Caco-2 (cell line): ENCODE measurements at regions not wholly inside any gene's neighbourhood (a gene's known extent, or its start where the extent isn't known, plus 50 kb on each side); places are given as distances from the start of the nearest gene placed in this dataset.

Source experiments
- BruUV-seq: library from RNA; stranded (reverse); fragments of 400-500 nt; replicated peaks from 2 replicates; lab custom pipeline; 2021; lab: Mats Ljungman, UMichigan
- CTCF ChIA-PET: fragments of 300-600 bp; sonication (Branson Sonifier 250); formaldehyde crosslinking; loops from one replicate; lab custom pipeline; 2022; ENCODE audit warnings: antibody characterized with exemption; lab: Charles Lee
- POLR2A ChIA-PET: fragments of 300-600 bp; sonication (Branson Sonifier 250); formaldehyde crosslinking; loops from one replicate; lab custom pipeline; 2022; ENCODE audit warnings: antibody characterized with exemption; lab: Charles Lee
- DNase-seq, 2 experiments: peaks; one replicate each; pipeline versions ENCODE4 v3.0.0 to v3.0.0-alpha.2; 2020 to 2022
- H3K27me3 ChIP-seq: replicated peaks from 2 replicates; pipeline ENCODE4 v1.6.0; 2011; ENCODE audit warnings: low read length; ENCODE audit not compliant: control insufficient read depth, insufficient read depth
- H3K36me3 ChIP-seq: 2 replicates; pipeline ENCODE4 v1.5.1; 2011; ENCODE audit warnings: low read length; ENCODE audit not compliant: control insufficient read depth, insufficient read depth
- H3K4me1 ChIP-seq: fragments of 250-450 bp; sonication (Bioruptor Pico); 2 replicates; pipeline ENCODE4 v1.5.1; 2020; ENCODE audit warnings: mild to moderate bottlenecking
- H3K4me3 ChIP-seq: 2 replicates; pipeline ENCODE4 v1.5.1; 2011; ENCODE audit warnings: low read depth, mild to moderate bottlenecking, control low read depth, low read length
- H3K9me3 ChIP-seq: fragments of 250-450 bp; sonication (Bioruptor Pico); 2 replicates; pipeline ENCODE4 v1.5.1; 2020; ENCODE audit warnings: mild to moderate bottlenecking, moderate library complexity
- H3K27ac Mint-ChIP-seq: one replicate; pipeline ENCODE4 v1.8.0; 2022; ENCODE audit warnings: mixed read lengths; ENCODE audit not compliant: unreplicated experiment
- H3K27me3 Mint-ChIP-seq: one replicate; pipeline ENCODE4 v1.8.0; 2022; ENCODE audit warnings: mixed read lengths; ENCODE audit not compliant: insufficient read depth, unreplicated experiment
- H3K36me3 Mint-ChIP-seq: one replicate; pipeline ENCODE4 v1.8.0; 2022; ENCODE audit warnings: mild to moderate bottlenecking, mixed read lengths; ENCODE audit not compliant: insufficient read depth, unreplicated experiment
- H3K4me1 Mint-ChIP-seq: one replicate; pipeline ENCODE4 v1.8.0; 2022; ENCODE audit warnings: low read depth, mixed read lengths; ENCODE audit not compliant: unreplicated experiment
- H3K4me3 Mint-ChIP-seq: one replicate; pipeline ENCODE4 v1.8.0; 2022; ENCODE audit warnings: mild to moderate bottlenecking, moderate library complexity, mixed read lengths; ENCODE audit not compliant: unreplicated experiment
- H3K9me3 Mint-ChIP-seq: one replicate; pipeline ENCODE4 v1.8.0; 2022; ENCODE audit warnings: mixed read lengths; ENCODE audit not compliant: unreplicated experiment
- intact Hi-C: fragments of 100-400 bp; cut with micrococcal nuclease; formaldehyde crosslinking; loops from one replicate; pipeline ENCODE4 v1.10.0; 2022; ENCODE audit not compliant: unreplicated experiment
- TF ChIP-seq, protein P1 (sequence below), 2 experiments: fragments of 200-600 bp in 1 of 2; IDR thresholded peaks; 1 replicate in 1 of 2; 2 replicates in 1 of 2; pipeline versions ENCODE4 v1.5.1 to v1.8.0; 2011 to 2022; ENCODE audit warnings: antibody characterized with exemption in 1 of 2, control low read depth in 1 of 2, inconsistent platforms in 1 of 2, low read depth in 1 of 2, low read length in 1 of 2, mild to moderate bottlenecking in 1 of 2, moderate library complexity in 1 of 2; ENCODE audit not compliant: insufficient read depth in 1 of 2, severe bottlenecking in 1 of 2, unreplicated experiment in 1 of 2

DNA sequence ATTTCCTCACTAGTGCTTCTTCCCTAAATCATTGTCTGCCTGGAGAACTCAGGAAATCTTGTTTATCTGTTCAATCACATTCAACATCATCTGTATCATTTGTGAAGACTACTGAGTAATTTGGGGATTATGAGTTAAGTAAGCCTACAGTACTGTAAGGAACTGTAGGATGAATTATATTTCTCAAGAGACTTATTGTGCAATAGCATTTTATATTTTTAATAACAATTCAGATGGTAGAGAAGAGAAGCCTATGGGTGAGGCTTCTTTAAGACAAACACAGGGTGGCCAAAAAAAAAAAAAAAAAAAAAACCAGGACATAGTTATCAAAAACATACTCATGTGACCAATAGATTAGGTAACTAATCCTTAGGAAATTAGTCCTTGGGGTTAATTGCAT lies 282.7 kb downstream of the FAM181B start:
- ChIA-PET POLR2A (no interaction called here), CTCF (no interaction called here)
- no peak overlapping the region for H3K27ac Mint-ChIP-seq
- no peaks in the 10 kb centered on the region for H3K9me3 ChIP-seq
- BruUV-seq: no TSS peak
- H3K4me1 Mint-ChIP-seq: no peaks in the 10 kb centered on the region
- TF ChIP-seq, protein P1, sequence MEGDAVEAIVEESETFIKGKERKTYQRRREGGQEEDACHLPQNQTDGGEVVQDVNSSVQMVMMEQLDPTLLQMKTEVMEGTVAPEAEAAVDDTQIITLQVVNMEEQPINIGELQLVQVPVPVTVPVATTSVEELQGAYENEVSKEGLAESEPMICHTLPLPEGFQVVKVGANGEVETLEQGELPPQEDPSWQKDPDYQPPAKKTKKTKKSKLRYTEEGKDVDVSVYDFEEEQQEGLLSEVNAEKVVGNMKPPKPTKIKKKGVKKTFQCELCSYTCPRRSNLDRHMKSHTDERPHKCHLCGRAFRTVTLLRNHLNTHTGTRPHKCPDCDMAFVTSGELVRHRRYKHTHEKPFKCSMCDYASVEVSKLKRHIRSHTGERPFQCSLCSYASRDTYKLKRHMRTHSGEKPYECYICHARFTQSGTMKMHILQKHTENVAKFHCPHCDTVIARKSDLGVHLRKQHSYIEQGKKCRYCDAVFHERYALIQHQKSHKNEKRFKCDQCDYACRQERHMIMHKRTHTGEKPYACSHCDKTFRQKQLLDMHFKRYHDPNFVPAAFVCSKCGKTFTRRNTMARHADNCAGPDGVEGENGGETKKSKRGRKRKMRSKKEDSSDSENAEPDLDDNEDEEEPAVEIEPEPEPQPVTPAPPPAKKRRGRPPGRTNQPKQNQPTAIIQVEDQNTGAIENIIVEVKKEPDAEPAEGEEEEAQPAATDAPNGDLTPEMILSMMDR (IDR thresholded peaks at IDR 0.05; ENCODE audit: insufficient read depth in 1 of 2, low read depth in 1 of 2, low read length in 1 of 2, severe bottlenecking in 1 of 2, unreplicated experiment in 1 of 2): no peak
- no peaks in the 10 kb centered on the region for H3K36me3 ChIP-seq
- no peak overlapping the region for H3K4me3 Mint-ChIP-seq
- H3K27me3 ChIP-seq: no peaks in the 10 kb centered on the region
- intact Hi-C loops: no loop called here
- no peaks in the 10 kb centered on the region for H3K36me3 Mint-ChIP-seq
- DNase-seq: no peak
- H3K9me3 Mint-ChIP-seq: no peaks in the 10 kb centered on the region
- H3K4me1 ChIP-seq: no peaks in the 10 kb centered on the region
- H3K27me3 Mint-ChIP-seq: peaks cover 12% of the 10 kb centered on the region
- H3K4me3 ChIP-seq: no peak overlapping the region

GRCh38 chr11:82406611-82407010 lies 327.1 kb downstream of the FAM181B start:
- CTCF ChIA-PET: interaction anchor here (0.6 kb wide), 1 partner anchor 101 kb away, joined by 3 read pairs; no protein-coding TSS in a partner anchor
- BruUV-seq: no TSS peak
- POLR2A ChIA-PET: no interaction called here
- H3K9me3 Mint-ChIP-seq: no peaks in the 10 kb centered on the region
- no peaks in the 10 kb centered on the region for H3K4me1 Mint-ChIP-seq
- H3K36me3 Mint-ChIP-seq: no peaks in the 10 kb centered on the region
- no peaks in the 10 kb centered on the region for H3K4me1 ChIP-seq
- no peak overlapping the region for H3K4me3 Mint-ChIP-seq
- TF ChIP-seq, protein P1 (IDR thresholded peaks at IDR 0.05; ENCODE audit: insufficient read depth in 1 of 2, low read depth in 1 of 2, low read length in 1 of 2, severe bottlenecking in 1 of 2, unreplicated experiment in 1 of 2): no peak
- no peaks in the 10 kb centered on the region for H3K27me3 ChIP-seq
- H3K27me3 Mint-ChIP-seq: peaks cover 6% of the 10 kb centered on the region
- no peak overlapping the region for H3K27ac Mint-ChIP-seq
- DNase-seq: no peak
- H3K9me3 ChIP-seq: no peaks in the 10 kb centered on the region
- H3K4me3 ChIP-seq: no peak overlapping the region
- intact Hi-C loops: no loop called here
- no peaks in the 10 kb centered on the region for H3K36me3 ChIP-seq

GRCh38 chr11:82405421-82405820 lies 328.2 kb downstream of the FAM181B start:
- H3K4me3 ChIP-seq: no peak overlapping the region
- BruUV-seq: no TSS peak
- DNase-seq: no peak
- Mint-ChIP-seq H3K27ac (no peak overlapping the region), H3K9me3 (no peaks in the 10 kb centered on the region), H3K4me1 (no peaks in the 10 kb centered on the region), H3K36me3 (no peaks in the 10 kb centered on the region), H3K27me3 (peaks cover 10% of the 10 kb centered on the region), H3K4me3 (no peak overlapping the region)
- no peaks in the 10 kb centered on the region for H3K27me3 ChIP-seq
- no peaks in the 10 kb centered on the region for H3K36me3 ChIP-seq
- CTCF ChIA-PET: no interaction called here
- H3K4me1 ChIP-seq: no peaks in the 10 kb centered on the region
- TF ChIP-seq, protein P1 (IDR thresholded peaks at IDR 0.05; ENCODE audit: insufficient read depth in 1 of 2, low read depth in 1 of 2, low read length in 1 of 2, severe bottlenecking in 1 of 2, unreplicated experiment in 1 of 2): no peak
- intact Hi-C loops: no loop called here
- H3K9me3 ChIP-seq: no peaks in the 10 kb centered on the region
- POLR2A ChIA-PET: no interaction called here
